Uterus (tissue), 2 donors: ENCODE measurements at regions not wholly inside any gene's neighbourhood (a gene's known extent, or its start where the extent isn't known, plus 50 kb on each side); places are given as distances from the start of the nearest gene placed in this dataset.

ENCODE experiments used
- POLR2A ChIP-seq, 2 donors: fragments of 450-650 bp; IDR thresholded peaks; one replicate each; pipeline ENCODE4 v1.6.1; 2016; ENCODE audit warnings: antibody characterized with exemption in 2 of 2, mild to moderate bottlenecking in 1 of 2, moderate library complexity in 1 of 2
- TF ChIP-seq, protein P1 (sequence below), 4 experiments: fragments of 200-600 bp in 2 of 4; fragments of 450-650 bp in 2 of 4; sonication (generic) in 2 of 4; IDR thresholded peaks; one replicate each; pipeline ENCODE4 v1.5.1; 2016 to 2019; ENCODE audit warnings: antibody characterized with exemption in 4 of 4, mild to moderate bottlenecking in 2 of 4, moderate library complexity in 1 of 4

DNA sequence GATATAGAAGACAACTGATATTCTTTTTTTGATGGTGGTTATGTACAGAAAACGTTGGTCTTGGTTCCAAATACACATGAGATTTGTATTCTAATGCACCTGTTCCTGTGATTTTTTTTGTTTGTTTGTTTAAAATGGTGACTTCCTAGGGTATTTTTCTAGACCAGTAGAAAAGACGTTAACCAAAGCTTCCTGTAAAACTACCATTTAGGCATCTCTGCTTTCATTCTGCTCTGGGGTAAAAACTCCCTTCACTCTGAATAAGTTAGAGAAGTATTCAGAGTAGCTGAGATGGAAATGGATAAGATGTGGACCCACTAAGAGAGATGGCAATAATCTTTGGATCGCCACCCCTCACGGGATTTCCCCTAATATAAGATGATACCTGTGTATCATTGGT, 343.2 kb upstream of the KLF3 start:
- TF ChIP-seq, protein P1, sequence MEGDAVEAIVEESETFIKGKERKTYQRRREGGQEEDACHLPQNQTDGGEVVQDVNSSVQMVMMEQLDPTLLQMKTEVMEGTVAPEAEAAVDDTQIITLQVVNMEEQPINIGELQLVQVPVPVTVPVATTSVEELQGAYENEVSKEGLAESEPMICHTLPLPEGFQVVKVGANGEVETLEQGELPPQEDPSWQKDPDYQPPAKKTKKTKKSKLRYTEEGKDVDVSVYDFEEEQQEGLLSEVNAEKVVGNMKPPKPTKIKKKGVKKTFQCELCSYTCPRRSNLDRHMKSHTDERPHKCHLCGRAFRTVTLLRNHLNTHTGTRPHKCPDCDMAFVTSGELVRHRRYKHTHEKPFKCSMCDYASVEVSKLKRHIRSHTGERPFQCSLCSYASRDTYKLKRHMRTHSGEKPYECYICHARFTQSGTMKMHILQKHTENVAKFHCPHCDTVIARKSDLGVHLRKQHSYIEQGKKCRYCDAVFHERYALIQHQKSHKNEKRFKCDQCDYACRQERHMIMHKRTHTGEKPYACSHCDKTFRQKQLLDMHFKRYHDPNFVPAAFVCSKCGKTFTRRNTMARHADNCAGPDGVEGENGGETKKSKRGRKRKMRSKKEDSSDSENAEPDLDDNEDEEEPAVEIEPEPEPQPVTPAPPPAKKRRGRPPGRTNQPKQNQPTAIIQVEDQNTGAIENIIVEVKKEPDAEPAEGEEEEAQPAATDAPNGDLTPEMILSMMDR (IDR thresholded peaks at IDR 0.05), result no peak
- TF ChIP-seq POLR2A (IDR thresholded peaks at IDR 0.05), result no peak
